Stomach smooth muscle (tissue), 2 donors: ENCODE measurements at regions not wholly inside any gene's neighbourhood (a gene's known extent, or its start where the extent isn't known, plus 50 kb on each side); places are given as distances from the start of the nearest gene placed in this dataset.

ENCODE experiments used
- H3K27ac ChIP-seq: one replicate; pipeline ENCODE4 v1.7.0; 2013; ENCODE audit warnings: mild to moderate bottlenecking, low read length, inconsistent platforms
- H3K27me3 ChIP-seq, 2 donors: one replicate each; pipeline ENCODE4 v1.7.0; 2013; ENCODE audit warnings: low read length in 2 of 2; ENCODE audit not compliant: insufficient read depth in 2 of 2, control insufficient read depth in 1 of 2
- H3K36me3 ChIP-seq, 2 donors: one replicate each; pipeline ENCODE4 v1.7.0; 2013; ENCODE audit warnings: low read length in 2 of 2; ENCODE audit not compliant: control insufficient read depth in 2 of 2, insufficient read depth in 2 of 2
- H3K4me1 ChIP-seq: one replicate; pipeline ENCODE4 v1.7.0; 2013; ENCODE audit warnings: low read length; ENCODE audit not compliant: control insufficient read depth, insufficient read depth
- H3K4me3 ChIP-seq, 2 donors: one replicate each; pipeline ENCODE4 v1.7.0; 2013; ENCODE audit warnings: low read length in 2 of 2
- H3K9ac ChIP-seq, 2 donors: one replicate each; pipeline ENCODE4 v1.7.0; 2013; ENCODE audit warnings: low read length in 2 of 2, mild to moderate bottlenecking in 1 of 2
- H3K9me3 ChIP-seq, 2 donors: one replicate each; pipeline ENCODE4 v1.7.0; 2013; ENCODE audit warnings: low read length in 2 of 2; ENCODE audit not compliant: control insufficient read depth in 2 of 2
- donor health status: healthy.
- donor health status: Pancreatic carcinoma.

- Histone ChIP-seq H3K4me1 (no peaks in the 10 kb centered on the region), H3K27me3 (peaks cover 0 to 4% of the 10 kb centered on the region in 2 donors), H3K4me3 (no peak overlapping the region), H3K9me3 (no peaks in the 10 kb centered on the region), H3K36me3 (no peaks in the 10 kb centered on the region), H3K27ac (no peak overlapping the region), H3K9ac (no peak overlapping the region)
Observed at GRCh38 chr20:48164566-48165400, 379.5 kb upstream of the SULF2 start.

GRCh38 chr20:48164034-48164433 lies 378.8 kb upstream of the SULF2 start:
- Histone ChIP-seq H3K4me3 (no peak overlapping the region), H3K9me3 (no peaks in the 10 kb centered on the region), H3K36me3 (no peaks in the 10 kb centered on the region), H3K27me3 (peaks cover 0 to 4% of the 10 kb centered on the region in 2 donors), H3K4me1 (no peaks in the 10 kb centered on the region), H3K9ac (no peak overlapping the region), H3K27ac (no peak overlapping the region)

GRCh38 chr20:48163505-48163904 lies 378.2 kb upstream of the SULF2 start:
- no peaks in the 10 kb centered on the region for H3K9me3 ChIP-seq
- H3K27me3 ChIP-seq = peaks cover 0 to 4% of the 10 kb centered on the region in 2 donors
- no peak overlapping the region for H3K4me3 ChIP-seq
- no peak overlapping the region for H3K27ac ChIP-seq
- no peaks in the 10 kb centered on the region for H3K4me1 ChIP-seq
- no peak overlapping the region for H3K9ac ChIP-seq
- H3K36me3 ChIP-seq = no peaks in the 10 kb centered on the region

- H3K27me3 ChIP-seq = peaks cover 0 to 4% of the 10 kb centered on the region in 2 donors
Observed at GRCh38 chr20:48162621-48163020, 377.3 kb upstream of the SULF2 start.

GRCh38 chr20:48159145-48160008 lies 374.1 kb upstream of the SULF2 start:
- Histone ChIP-seq H3K36me3 (no peaks in the 10 kb centered on the region), H3K4me3 (no peak overlapping the region), H3K9ac (no peak overlapping the region), H3K27me3 (no peaks in the 10 kb centered on the region), H3K27ac (no peak overlapping the region), H3K4me1 (no peaks in the 10 kb centered on the region), H3K9me3 (peaks cover 0 to 9% of the 10 kb centered on the region in 2 donors)

More at GRCh38 chr20:48162621-48163020, 377.3 kb upstream of the SULF2 start:
- H3K9ac ChIP-seq = no peak overlapping the region
- no peak overlapping the region for H3K4me3 ChIP-seq
- no peaks in the 10 kb centered on the region for H3K9me3 ChIP-seq
- no peak overlapping the region for H3K27ac ChIP-seq
- no peaks in the 10 kb centered on the region for H3K36me3 ChIP-seq
- H3K4me1 ChIP-seq = no peaks in the 10 kb centered on the region

- Histone ChIP-seq H3K9me3 (peaks cover 0 to 9% of the 10 kb centered on the region in 2 donors), H3K4me3 (no peak overlapping the region), H3K4me1 (no peaks in the 10 kb centered on the region), H3K27ac (no peak overlapping the region), H3K27me3 (no peaks in the 10 kb centered on the region), H3K36me3 (no peaks in the 10 kb centered on the region), H3K9ac (no peak overlapping the region)
Observed at GRCh38 chr20:48158014-48158413, 372.7 kb upstream of the SULF2 start.

- H3K4me3 ChIP-seq = no peak overlapping the region
Observed at GRCh38 chr20:48156951-48157700, 371.8 kb upstream of the SULF2 start.

GRCh38 chr20:48156521-48156920 lies 371.2 kb upstream of the SULF2 start:
- Histone ChIP-seq H3K9me3 (peaks cover 0 to 9% of the 10 kb centered on the region in 2 donors), H3K4me3 (no peak overlapping the region), H3K27ac (no peak overlapping the region), H3K27me3 (no peaks in the 10 kb centered on the region), H3K4me1 (no peaks in the 10 kb centered on the region), H3K36me3 (no peaks in the 10 kb centered on the region), H3K9ac (no peak overlapping the region)

More at GRCh38 chr20:48156951-48157700, 371.8 kb upstream of the SULF2 start:
- H3K36me3 ChIP-seq = no peaks in the 10 kb centered on the region
- no peaks in the 10 kb centered on the region for H3K27me3 ChIP-seq
- no peak overlapping the region for H3K27ac ChIP-seq
- no peaks in the 10 kb centered on the region for H3K4me1 ChIP-seq
- peaks cover 0 to 9% of the 10 kb centered on the region in 2 donors for H3K9me3 ChIP-seq
- no peak overlapping the region for H3K9ac ChIP-seq

- Histone ChIP-seq H3K4me1 (no peaks in the 10 kb centered on the region), H3K9ac (no peak overlapping the region), H3K27ac (no peak overlapping the region), H3K9me3 (peaks cover 0 to 9% of the 10 kb centered on the region in 2 donors), H3K4me3 (no peak overlapping the region), H3K27me3 (no peaks in the 10 kb centered on the region), H3K36me3 (no peaks in the 10 kb centered on the region)
Observed at GRCh38 chr20:48155268-48155667, 370.0 kb upstream of the SULF2 start.

GRCh38 chr20:48154040-48154765 lies 368.9 kb upstream of the SULF2 start:
- H3K36me3 ChIP-seq = no peaks in the 10 kb centered on the region
- no peak overlapping the region for H3K9ac ChIP-seq
- no peak overlapping the region for H3K27ac ChIP-seq
- H3K9me3 ChIP-seq = peaks cover 0 to 9% of the 10 kb centered on the region in 2 donors
- H3K4me1 ChIP-seq = no peaks in the 10 kb centered on the region
- H3K27me3 ChIP-seq = no peaks in the 10 kb centered on the region
- H3K4me3 ChIP-seq = no peak overlapping the region
